GM06990 (cell line): ENCODE measurements at regions not wholly inside any gene's neighbourhood (a gene's known extent, or its start where the extent isn't known, plus 50 kb on each side); places are given as distances from the start of the nearest gene placed in this dataset.

Source experiments
- DNase-seq: peaks from one replicate; pipeline ENCODE4 v3.0.0-alpha.2; 2011; ENCODE audit not compliant: insufficient read length; ENCODE audit errors: extremely low read depth
- H3K27me3 ChIP-seq: replicated peaks from 2 replicates; pipeline ENCODE4 v1.6.0; 2011; ENCODE audit warnings: low read length; ENCODE audit not compliant: control insufficient read depth, insufficient read depth
- H3K36me3 ChIP-seq: 2 replicates; pipeline ENCODE4 v1.5.1; 2011; ENCODE audit warnings: low read length; ENCODE audit not compliant: control insufficient read depth, insufficient read depth
- H3K4me3 ChIP-seq: replicated peaks from 2 replicates; pipeline ENCODE4 v1.5.1; 2011; ENCODE audit warnings: low read depth, mild to moderate bottlenecking, control low read depth, low read length
- CTCF ChIP-seq: IDR thresholded peaks from 2 replicates; pipeline ENCODE4 v1.5.1; 2011; ENCODE audit warnings: low read length, control low read depth, mild to moderate bottlenecking, inconsistent platforms; ENCODE audit not compliant: insufficient read depth, poor library complexity, severe bottlenecking

- no peak for TF ChIP-seq CTCF
- DNase-seq = no peak
- Histone ChIP-seq H3K4me3 (no peak overlapping the region), H3K36me3 (no peaks in the 10 kb centered on the region), H3K27me3 (no peaks in the 10 kb centered on the region)
Observed at GRCh38 chr18:64972545-64972944, 778.3 kb upstream of the CDH7 start.

- no peak for DNase-seq
- TF ChIP-seq CTCF = no peak
Observed at GRCh38 chr18:64966667-64967066, 784.1 kb upstream of the CDH7 start.

GRCh38 chr18:64956465-64956864 is 794.3 kb upstream of the CDH7 start:
- TF ChIP-seq CTCF = no peak
- Histone ChIP-seq H3K27me3 (no peaks in the 10 kb centered on the region), H3K4me3 (no peak overlapping the region), H3K36me3 (no peaks in the 10 kb centered on the region)
- no peak for DNase-seq

More at GRCh38 chr18:64966667-64967066, 784.1 kb upstream of the CDH7 start:
- Histone ChIP-seq H3K36me3 (no peaks in the 10 kb centered on the region), H3K27me3 (no peaks in the 10 kb centered on the region), H3K4me3 (no peak overlapping the region)

- no peak for TF ChIP-seq CTCF
- DNase-seq = no peak
Observed at GRCh38 chr18:64949885-64950284, 800.9 kb upstream of the CDH7 start.

GRCh38 chr18:64936671-64937070 is 787.8 kb upstream of the LINC00305 start:
- Histone ChIP-seq H3K36me3 (no peaks in the 10 kb centered on the region), H3K4me3 (no peak overlapping the region), H3K27me3 (no peaks in the 10 kb centered on the region)
- no peak for DNase-seq
- no peak for TF ChIP-seq CTCF

More at GRCh38 chr18:64949885-64950284, 800.9 kb upstream of the CDH7 start:
- Histone ChIP-seq H3K27me3 (no peaks in the 10 kb centered on the region), H3K36me3 (no peaks in the 10 kb centered on the region), H3K4me3 (no peak overlapping the region)

- TF ChIP-seq CTCF = no peak
- no peak for DNase-seq
- H3K4me3 ChIP-seq = no peak overlapping the region
- H3K36me3 ChIP-seq = no peaks in the 10 kb centered on the region
- no peaks in the 10 kb centered on the region for H3K27me3 ChIP-seq
Observed at GRCh38 chr18:64929036-64929435, 780.1 kb upstream of the LINC00305 start.
